CD4-positive, alpha-beta T cell (primary cell): ENCODE measurements at regions not wholly inside any gene's neighbourhood (a gene's known extent, or its start where the extent isn't known, plus 50 kb on each side); places are given as distances from the start of the nearest gene placed in this dataset.

Experiments used
- ATAC-seq: fragments of 200-7000 bp; cut with Tn5 transposase; one replicate; pipeline ENCODE4 v1.10.0; 2022; ENCODE audit warnings: mild to moderate bottlenecking; ENCODE audit not compliant: poor library complexity
- CTCF ChIA-PET: fragments of 350-600 bp; sonication (Branson Sonifier 250); formaldehyde crosslinking; loops from one replicate; lab custom pipeline; 2021; ENCODE audit warnings: antibody characterized with exemption, inconsistent platforms; lab: Charles Lee
- POLR2A ChIA-PET: fragments of 350-600 bp; sonication (Branson Sonifier 250); formaldehyde crosslinking; loops from one replicate; lab custom pipeline; 2021; ENCODE audit warnings: antibody characterized with exemption, inconsistent platforms; lab: Charles Lee
- DNase-seq, 14 experiments: peaks; one replicate each; pipeline ENCODE4 v3.0.0-alpha.2; 2013 to 2020; ENCODE audit warnings: mixed read lengths in 2 of 14
- H3K27ac ChIP-seq, 2 donors: one replicate each; pipeline versions ENCODE4 v1.5.1 to v1.7.0; 2013; ENCODE audit warnings: low read length in 2 of 2, low read depth in 1 of 2, mild to moderate bottlenecking in 1 of 2
- H3K27me3 ChIP-seq, 2 experiments: 1 replicate in 1 of 2; 2 replicates in 1 of 2; pipeline versions ENCODE4 v1.6.1 to v1.7.0; 2013; ENCODE audit warnings: low read length in 2 of 2, control low read depth in 1 of 2, mild to moderate bottlenecking in 1 of 2, moderate library complexity in 1 of 2; ENCODE audit not compliant: insufficient read depth in 2 of 2, control insufficient read depth in 1 of 2
- H3K36me3 ChIP-seq: one replicate; pipeline ENCODE4 v1.6.1; 2013; ENCODE audit warnings: low read length, control low read depth; ENCODE audit not compliant: insufficient read depth
- H3K4me1 ChIP-seq: one replicate; pipeline ENCODE4 v1.6.1; 2013; ENCODE audit warnings: low read length, control low read depth; ENCODE audit not compliant: insufficient read depth
- H3K4me3 ChIP-seq: one replicate; pipeline ENCODE4 v1.5.1; 2013; ENCODE audit warnings: mild to moderate bottlenecking, low read length, moderate library complexity
- H3K9me3 ChIP-seq, 2 experiments: 1 replicate in 1 of 2; 2 replicates in 1 of 2; pipeline versions ENCODE4 v1.6.1 to v1.7.0; 2013; ENCODE audit warnings: low read length in 2 of 2, mild to moderate bottlenecking in 2 of 2, control low read depth in 1 of 2, moderate library complexity in 1 of 2; ENCODE audit not compliant: control insufficient read depth in 1 of 2, insufficient read depth in 1 of 2
- H3K27ac Mint-ChIP-seq: one replicate; pipeline ENCODE4 v1.8.0; 2020; ENCODE audit warnings: mixed read lengths
- H3K27me3 Mint-ChIP-seq: one replicate; pipeline ENCODE4 v1.8.0; 2021; ENCODE audit warnings: mixed read lengths
- H3K36me3 Mint-ChIP-seq: one replicate; pipeline ENCODE4 v1.8.0; 2021; ENCODE audit warnings: low read depth, mixed read lengths
- H3K4me1 Mint-ChIP-seq: one replicate; pipeline ENCODE4 v1.8.0; 2021; ENCODE audit warnings: low read depth, mixed read lengths
- H3K4me3 Mint-ChIP-seq: one replicate; pipeline ENCODE4 v1.8.0; 2020; ENCODE audit warnings: mild to moderate bottlenecking, mixed read lengths
- H3K9me3 Mint-ChIP-seq: one replicate; pipeline ENCODE4 v1.8.0; 2020; ENCODE audit warnings: mixed read lengths
- intact Hi-C, 2 experiments: fragments of 100-400 bp; cut with DNase I in 1 of 2; cut with micrococcal nuclease in 1 of 2; formaldehyde crosslinking; loops; one replicate each; pipeline versions ENCODE4 v1.15.1 to v1.9.0; 2023 to 2025; cut with DNase I, micrococcal nuclease
- TF ChIP-seq, protein P1 (sequence below): fragments of 200-600 bp; IDR thresholded peaks from one replicate; pipeline ENCODE4 v1.8.0; 2022; ENCODE audit warnings: antibody characterized with exemption, mild to moderate bottlenecking

DNA sequence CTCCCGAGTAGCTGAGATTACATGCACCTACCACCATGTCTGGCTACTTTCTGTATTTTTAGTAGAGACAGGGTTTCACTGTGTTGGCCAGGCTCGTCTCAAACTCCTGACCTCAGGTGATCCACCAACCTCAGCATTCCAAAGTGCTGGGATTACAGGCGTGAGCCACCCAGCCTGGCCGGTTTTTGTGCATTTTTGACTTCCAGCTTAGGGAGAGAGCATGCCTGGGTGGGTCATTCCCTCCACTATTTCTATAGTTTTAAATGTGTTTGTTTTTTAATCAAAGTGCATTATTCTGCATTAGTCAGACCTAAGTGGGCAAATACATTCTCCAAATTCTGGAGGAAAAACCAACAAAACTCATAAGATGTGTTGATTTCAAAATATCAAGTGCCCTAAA, 207.4 kb upstream of the NRIP1 start:
- TF ChIP-seq, protein P1, sequence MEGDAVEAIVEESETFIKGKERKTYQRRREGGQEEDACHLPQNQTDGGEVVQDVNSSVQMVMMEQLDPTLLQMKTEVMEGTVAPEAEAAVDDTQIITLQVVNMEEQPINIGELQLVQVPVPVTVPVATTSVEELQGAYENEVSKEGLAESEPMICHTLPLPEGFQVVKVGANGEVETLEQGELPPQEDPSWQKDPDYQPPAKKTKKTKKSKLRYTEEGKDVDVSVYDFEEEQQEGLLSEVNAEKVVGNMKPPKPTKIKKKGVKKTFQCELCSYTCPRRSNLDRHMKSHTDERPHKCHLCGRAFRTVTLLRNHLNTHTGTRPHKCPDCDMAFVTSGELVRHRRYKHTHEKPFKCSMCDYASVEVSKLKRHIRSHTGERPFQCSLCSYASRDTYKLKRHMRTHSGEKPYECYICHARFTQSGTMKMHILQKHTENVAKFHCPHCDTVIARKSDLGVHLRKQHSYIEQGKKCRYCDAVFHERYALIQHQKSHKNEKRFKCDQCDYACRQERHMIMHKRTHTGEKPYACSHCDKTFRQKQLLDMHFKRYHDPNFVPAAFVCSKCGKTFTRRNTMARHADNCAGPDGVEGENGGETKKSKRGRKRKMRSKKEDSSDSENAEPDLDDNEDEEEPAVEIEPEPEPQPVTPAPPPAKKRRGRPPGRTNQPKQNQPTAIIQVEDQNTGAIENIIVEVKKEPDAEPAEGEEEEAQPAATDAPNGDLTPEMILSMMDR: no peak
- Histone ChIP-seq H3K4me3 (no peak overlapping the region), H3K36me3 (no peaks in the 10 kb centered on the region), H3K4me1 (no peaks in the 10 kb centered on the region), H3K27ac (no peak overlapping the region), H3K9me3 (no peaks in the 10 kb centered on the region), H3K27me3 (no peaks in the 10 kb centered on the region)
- H3K4me1 Mint-ChIP-seq: no peaks in the 10 kb centered on the region
- CTCF ChIA-PET: no interaction called here
- H3K27me3 Mint-ChIP-seq: peaks cover 4% of the 10 kb centered on the region
- H3K9me3 Mint-ChIP-seq: no peaks in the 10 kb centered on the region
- DNase-seq: no peak
- no peak for ATAC-seq
- POLR2A ChIA-PET: no interaction called here
- no peak overlapping the region for H3K27ac Mint-ChIP-seq
- H3K4me3 Mint-ChIP-seq: no peak overlapping the region
- intact Hi-C loops: no loop called here
- H3K36me3 Mint-ChIP-seq: no peaks in the 10 kb centered on the region

DNA sequence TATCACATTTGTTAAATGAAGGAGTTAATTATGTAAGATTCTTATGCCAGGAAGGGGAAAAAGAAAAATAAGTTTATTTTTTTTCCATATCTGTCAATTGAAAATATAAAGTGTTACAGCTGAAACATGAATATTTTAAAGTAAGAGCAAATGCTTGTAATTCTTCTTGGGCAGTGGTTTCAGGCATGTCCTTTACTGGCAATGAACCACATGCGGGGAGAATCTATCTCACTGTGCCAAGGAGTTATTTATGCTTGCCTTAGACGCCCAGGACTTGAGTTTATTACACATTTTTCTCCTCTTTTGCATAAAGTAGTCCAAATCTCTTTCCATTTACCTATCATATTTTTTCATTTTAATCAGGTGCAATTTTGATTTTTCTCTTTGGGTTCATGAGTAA, 207.8 kb upstream of the NRIP1 start:
- TF ChIP-seq, protein P1: no peak
- ChIA-PET CTCF (no interaction called here), POLR2A (no interaction called here)
- DNase-seq (no peak), ATAC-seq (no peak)
- H3K9me3 ChIP-seq: no peaks in the 10 kb centered on the region
- no peaks in the 10 kb centered on the region for H3K36me3 Mint-ChIP-seq
- H3K27ac Mint-ChIP-seq: no peak overlapping the region
- H3K4me3 Mint-ChIP-seq: no peak overlapping the region
- no peaks in the 10 kb centered on the region for H3K4me1 ChIP-seq
- H3K36me3 ChIP-seq: no peaks in the 10 kb centered on the region
- no peaks in the 10 kb centered on the region for H3K4me1 Mint-ChIP-seq
- peaks cover 4% of the 10 kb centered on the region for H3K27me3 Mint-ChIP-seq
- intact Hi-C loops: no loop called here
- H3K27ac ChIP-seq: no peak overlapping the region
- no peaks in the 10 kb centered on the region for H3K27me3 ChIP-seq
- H3K9me3 Mint-ChIP-seq: no peaks in the 10 kb centered on the region
- H3K4me3 ChIP-seq: no peak overlapping the region

DNA sequence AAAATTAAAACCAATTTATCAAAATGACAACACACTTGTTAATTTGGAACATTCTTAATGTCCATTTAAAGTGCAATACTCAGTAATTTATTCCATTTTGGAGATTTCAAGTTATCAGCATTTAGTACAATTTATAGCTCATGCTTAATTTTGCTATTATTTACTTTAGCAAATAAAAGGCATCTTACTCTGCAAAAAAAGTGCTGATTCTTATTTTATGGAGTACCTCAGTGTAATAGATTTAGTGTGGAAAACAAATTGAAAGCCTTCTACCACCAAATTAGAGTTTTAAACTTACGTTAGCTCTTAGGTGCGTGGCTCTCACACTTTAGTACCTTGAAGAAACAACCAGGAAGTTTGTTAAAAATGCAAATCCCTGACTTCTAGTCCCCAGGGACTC, 208.4 kb upstream of the NRIP1 start:
- DNase-seq (no peak), ATAC-seq (no peak)
- H3K27ac Mint-ChIP-seq: no peak overlapping the region
- H3K27me3 Mint-ChIP-seq: peaks cover 4% of the 10 kb centered on the region
- H3K36me3 Mint-ChIP-seq: no peaks in the 10 kb centered on the region
- no peaks in the 10 kb centered on the region for H3K9me3 Mint-ChIP-seq
- no peaks in the 10 kb centered on the region for H3K4me1 Mint-ChIP-seq
- POLR2A ChIA-PET: no interaction called here
- H3K4me3 Mint-ChIP-seq: no peak overlapping the region
- Histone ChIP-seq H3K27me3 (no peaks in the 10 kb centered on the region), H3K36me3 (no peaks in the 10 kb centered on the region), H3K4me1 (no peaks in the 10 kb centered on the region), H3K4me3 (no peak overlapping the region), H3K9me3 (no peaks in the 10 kb centered on the region), H3K27ac (no peak overlapping the region)
- CTCF ChIA-PET: no interaction called here
- intact Hi-C loops: no loop called here
- TF ChIP-seq, protein P1: no peak
